K562 (cell line): ENCODE measurements at regions not wholly inside any gene's neighbourhood (a gene's known extent, or its start where the extent isn't known, plus 50 kb on each side); places are given as distances from the start of the nearest gene placed in this dataset.

Experiments
- ATAC-seq: fragments of 200-7000 bp; cut with Tn5 transposase; 3 replicates; pipeline ENCODE4 v1.9.1; 2020; ENCODE audit warnings: moderate library complexity
- BruUV-seq: library from RNA; stranded (reverse); fragments of 400-500 nt; replicated peaks from 2 replicates; lab custom pipeline; 2021; lab: Mats Ljungman, UMichigan
- CTCF ChIA-PET: fragments of 300-600 bp; formaldehyde crosslinking; extraction: SDS; loops from one replicate; lab custom pipeline; 2021; ENCODE audit warnings: low intra/inter-chr PET ratio; lab: Yijun Ruan, JAX
- POLR2A ChIA-PET: fragments of 300-600, 350-650 bp; sonication (Branson Sonifier 250); formaldehyde crosslinking; extraction: SDS; loops from one replicate; lab custom pipeline; 2021; ENCODE audit warnings: antibody characterized with exemption, inconsistent platforms; lab: Yijun Ruan, JAX
- DNase-seq, 4 experiments: peaks; one replicate each; pipeline versions ENCODE4 v3.0.0 to v3.0.0-alpha.2; 2011 to 2018; ENCODE audit warnings: low spot score in 3 of 4, mixed read lengths in 3 of 4; ENCODE audit errors: extremely low read depth in 1 of 4
- FAIRE-seq: peaks from 2 replicates; lab custom pipeline; 2011; peaks lifted over from hg19 to GRCh38; lab: Jason Lieb, UNC
- H2AFZ ChIP-seq: 2 replicates; pipeline ENCODE4 v1.6.0; 2011; ENCODE audit warnings: low read depth, low read length, control low read depth, inconsistent platforms
- H3K27ac ChIP-seq: fragments of 200-600 bp; 3 replicates; pipeline ENCODE4 v1.8.0; 2011; ENCODE audit warnings: low read depth, mild to moderate bottlenecking, control low read depth, inconsistent platforms, low read length, moderate library complexity, mixed read lengths; ENCODE audit errors: extremely low read depth
- H3K27me3 ChIP-seq, 2 experiments: fragments of 300-600 bp in 1 of 2; 2 replicates in 1 of 2; 3 replicates in 1 of 2; pipeline versions ENCODE4 v1.6.0 to v1.8.0; 2011; ENCODE audit warnings: inconsistent platforms in 2 of 2, low read length in 2 of 2, mild to moderate bottlenecking in 1 of 2, mixed read lengths in 1 of 2, moderate library complexity in 1 of 2; ENCODE audit not compliant: control insufficient read depth in 2 of 2, insufficient read depth in 2 of 2
- H3K36me3 ChIP-seq: fragments of 300-600 bp; 3 replicates; pipeline ENCODE4 v1.8.0; 2011; ENCODE audit warnings: mild to moderate bottlenecking, low read length, inconsistent platforms; ENCODE audit not compliant: control insufficient read depth, insufficient read depth
- H3K4me1 ChIP-seq, 2 experiments: fragments of 200-600 bp in 1 of 2; replicated peaks in 1 of 2; 2 replicates in 1 of 2; 3 replicates in 1 of 2; pipeline versions ENCODE4 v1.5.1 to v1.8.0; 2011; ENCODE audit warnings: inconsistent platforms in 2 of 2, low read length in 2 of 2, mild to moderate bottlenecking in 1 of 2, mixed read lengths in 1 of 2, moderate library complexity in 1 of 2; ENCODE audit not compliant: control insufficient read depth in 2 of 2, insufficient read depth in 2 of 2
- H3K4me2 ChIP-seq: 2 replicates; pipeline ENCODE4 v1.6.1; 2011; ENCODE audit warnings: low read length, control low read depth, inconsistent platforms, mixed read lengths; ENCODE audit not compliant: insufficient read depth
- H3K4me3 ChIP-seq: fragments of 200-600 bp; sonication (generic), shearing (Covaris generic); 2 replicates; pipeline ENCODE4 v1.5.1; 2016; ENCODE audit warnings: control low read depth, inconsistent platforms
- H3K79me2 ChIP-seq: fragments of 200-600 bp; 3 replicates; pipeline ENCODE4 v1.8.0; 2011; ENCODE audit warnings: low read length, inconsistent platforms; ENCODE audit not compliant: control insufficient read depth, insufficient read depth
- H3K9ac ChIP-seq, 2 experiments: 2 replicates each; pipeline versions ENCODE4 v1.6.0 to v1.6.1; 2011; ENCODE audit warnings: low read depth in 2 of 2, low read length in 2 of 2, control low read depth in 1 of 2, inconsistent platforms in 1 of 2, mild to moderate bottlenecking in 1 of 2, mixed read lengths in 1 of 2; ENCODE audit not compliant: insufficient read depth in 1 of 2
- H3K9me1 ChIP-seq: one replicate; pipeline ENCODE4 v1.6.0; 2011; ENCODE audit warnings: inconsistent platforms, mild to moderate bottlenecking, low read length, moderate library complexity; ENCODE audit not compliant: control insufficient read depth, insufficient read depth
- H3K9me3 ChIP-seq: replicated peaks from 2 replicates; pipeline ENCODE4 v1.5.1; 2011; ENCODE audit warnings: low read depth, low read length, inconsistent platforms; ENCODE audit not compliant: control insufficient read depth, insufficient read depth
- H4K20me1 ChIP-seq: replicated peaks from 2 replicates; pipeline ENCODE4 v1.6.1; 2011; ENCODE audit warnings: low read length, inconsistent platforms, mixed read lengths; ENCODE audit not compliant: control insufficient read depth, insufficient read depth
- EWSR1 ChIP-seq: fragments of 450-650 bp; IDR thresholded peaks from 2 replicates; pipeline ENCODE4 v1.6.1; 2018; ENCODE audit warnings: borderline replicate concordance, mild to moderate bottlenecking, low read depth, moderate library complexity; ENCODE audit not compliant: partially characterized antibody
- HMGN3 ChIP-seq: IDR thresholded peaks from 2 replicates; pipeline ENCODE4 v1.6.1; 2011; ENCODE audit warnings: borderline replicate concordance, low read depth, mild to moderate bottlenecking, mixed read lengths, low read length; ENCODE audit not compliant: insufficient read length; ENCODE audit errors: extremely low read depth
- MAFF ChIP-seq: IDR thresholded peaks from 2 replicates; pipeline ENCODE4 v1.6.1; 2012; ENCODE audit warnings: low read length, improper control_type of control experiment
- MAFG ChIP-seq: fragments of 450-650 bp; conservative IDR thresholded peaks from 2 replicates; pipeline ENCODE4 v1.6.1; 2016; ENCODE audit warnings: missing genetic modification characterization, missing compliant biosample characterization
- NFE2L1 ChIP-seq: fragments of 450-650 bp; IDR thresholded peaks from 2 replicates; pipeline ENCODE4 v1.6.1; 2016; ENCODE audit warnings: missing genetic modification characterization, low read depth, mild to moderate bottlenecking, missing compliant biosample characterization, moderate library complexity, borderline replicate concordance
- NONO ChIP-seq, 2 experiments: fragments of 200-400 bp in 1 of 2; fragments of 450-650 bp in 1 of 2; formaldehyde crosslinking in 1 of 2; IDR thresholded peaks; 2 replicates each; pipeline ENCODE4 v1.6.1; 2017; ENCODE audit warnings: low read depth in 2 of 2, mild to moderate bottlenecking in 2 of 2, moderate library complexity in 2 of 2, low read length in 1 of 2
- ZBTB1 ChIP-seq: sonication (generic); formaldehyde crosslinking; IDR thresholded peaks from 2 replicates; pipeline ENCODE4 v1.8.1; 2023; ENCODE audit warnings: missing genetic modification reagents, low read depth, mild to moderate bottlenecking, borderline replicate concordance
- ZNF316 ChIP-seq: fragments of 450-650 bp; IDR thresholded peaks from 2 replicates; pipeline ENCODE4 v1.6.1; 2016
- WGBS: fragments of 100-300 bp; shearing (Covaris generic); methylation state at CpG from one replicate; pipeline ENCODE4 v1.1.6; 2016; ENCODE audit warnings: low coverage, mixed read lengths; ENCODE audit not compliant: insufficient coverage; ENCODE audit errors: missing lambda C conversion rate; 5-methylcytosine and 5-hydroxymethylcytosine counted together
- in situ Hi-C: fragments of 300-500 bp; cut with MboI; formaldehyde crosslinking; loops from 4 replicates; pipeline ENCODE4 v1.15.0; 2018; ENCODE audit warnings: inconsistent platforms, mixed read lengths
- intact Hi-C: fragments of 100-400 bp; cut with micrococcal nuclease; formaldehyde crosslinking; loops from 2 replicates; pipeline ENCODE4 v1.14.2; 2022
- TF ChIP-seq, protein P1 (sequence below), 2 experiments: fragments of 450-650 bp in 1 of 2; sonication (generic) in 1 of 2; formaldehyde crosslinking; conservative IDR thresholded peaks; 2 replicates each; pipeline versions ENCODE4 v1.4.0 to v1.8.1; 2020 to 2022; ENCODE audit warnings: mild to moderate bottlenecking in 1 of 2, missing genetic modification reagents in 1 of 2
- TF ChIP-seq, protein P2 (sequence below), 2 experiments: fragments of 450-650 bp; conservative IDR thresholded peaks; 2 replicates each; pipeline ENCODE4 v1.6.1; 2017; ENCODE audit warnings: mild to moderate bottlenecking in 2 of 2, moderate library complexity in 2 of 2

DNA sequence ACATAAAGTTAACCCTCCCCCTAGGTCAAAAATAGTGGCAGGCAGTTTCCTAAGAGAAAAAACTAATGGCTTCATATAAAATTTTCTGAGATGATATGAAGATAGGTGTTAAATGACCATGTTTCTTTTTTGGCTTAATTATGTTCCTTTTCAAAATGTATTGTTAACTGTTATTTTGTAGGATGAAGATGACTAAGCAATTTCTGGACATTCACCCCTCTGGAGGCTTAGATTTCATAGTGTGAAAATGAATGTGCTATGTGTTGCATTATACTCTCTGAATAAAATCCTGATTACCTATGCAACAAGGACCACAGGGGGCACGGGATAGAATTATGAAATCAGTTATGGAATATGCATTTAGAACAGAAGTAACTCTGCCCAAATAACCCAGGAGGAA is 233.5 kb downstream of the MRPS30 start:
- ChIA-PET POLR2A (no interaction called here), CTCF (interaction anchor here (0.6 kb wide), 1 partner anchor 17 kb away, joined by 3 read pairs; no protein-coding TSS in a partner anchor)
- Histone ChIP-seq H4K20me1 (no peaks in the 10 kb centered on the region), H2AFZ (no peak overlapping the region), H3K4me1 (no peaks in the 10 kb centered on the region), H3K79me2 (no peaks in the 10 kb centered on the region), H3K9me1 (no peaks in the 10 kb centered on the region), H3K27ac (no peak overlapping the region), H3K9me3 (no peaks in the 10 kb centered on the region), H3K9ac (no peak overlapping the region), H3K36me3 (no peaks in the 10 kb centered on the region), H3K4me3 (no peak overlapping the region), H3K27me3 (no peaks in the 10 kb centered on the region), H3K4me2 (no peak overlapping the region)
- ATAC-seq (no peak), DNase-seq (no peak), FAIRE-seq (no peak)
- in situ Hi-C loops (no loop called here), intact Hi-C loops (no loop called here)
- WGBS = 0% methylated on average over 1 of the region's 1 CpG
- TF ChIP-seq NFE2L1 (tag) (peak; percentile 11; the same call in 1 of the 2 replicates), MAFF (0 out of 2 replicates have a peak, but pooled peaks have one; percentile 12), ZBTB1 (CRISPR knock-in tag) (no peak), HMGN3 (no peak), MAFG (tag) (peak; percentile 43), ZNF316 (peak; percentile 26; the same call in 1 of the 2 replicates)
- BruUV-seq = no TSS peak

DNA sequence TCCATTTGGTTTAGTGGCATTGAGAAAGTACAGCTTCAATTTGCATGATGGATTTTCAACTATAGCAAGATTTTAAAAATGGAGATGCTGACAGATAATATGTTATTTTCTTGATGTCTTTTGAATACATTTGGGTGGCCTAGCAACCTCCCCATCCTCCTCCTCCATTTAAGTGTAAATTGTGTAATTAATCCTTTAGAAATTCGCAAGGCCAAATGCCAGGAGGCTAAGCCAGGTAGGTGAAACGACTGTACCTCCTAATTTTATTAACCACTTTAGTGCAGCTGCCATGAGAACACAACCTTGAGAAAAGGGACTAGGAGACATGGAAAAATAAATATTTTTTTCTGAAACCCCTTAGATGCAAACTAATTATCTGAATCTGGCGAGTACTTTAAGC is 248.8 kb downstream of the MRPS30 start:
- intact Hi-C loops = no loop called here
- Histone ChIP-seq H3K4me2 (no peak overlapping the region), H4K20me1 (no peaks in the 10 kb centered on the region), H3K27me3 (no peaks in the 10 kb centered on the region), H3K9me1 (no peaks in the 10 kb centered on the region), H2AFZ (no peak overlapping the region), H3K9me3 (no peaks in the 10 kb centered on the region), H3K27ac (no peak overlapping the region), H3K4me3 (no peak overlapping the region), H3K36me3 (no peaks in the 10 kb centered on the region), H3K79me2 (no peaks in the 10 kb centered on the region), H3K4me1 (no peaks in the 10 kb centered on the region), H3K9ac (no peak overlapping the region)
- 0% methylated on average over 3 of the region's 3 CpGs for WGBS
- ATAC-seq = no peak
- in situ Hi-C loops = no loop called here
- no peak for FAIRE-seq
- no peak for DNase-seq
- BruUV-seq = no TSS peak
- POLR2A ChIA-PET = no interaction called here
- CTCF ChIA-PET = no interaction called here
- TF ChIP-seq, protein P1, sequence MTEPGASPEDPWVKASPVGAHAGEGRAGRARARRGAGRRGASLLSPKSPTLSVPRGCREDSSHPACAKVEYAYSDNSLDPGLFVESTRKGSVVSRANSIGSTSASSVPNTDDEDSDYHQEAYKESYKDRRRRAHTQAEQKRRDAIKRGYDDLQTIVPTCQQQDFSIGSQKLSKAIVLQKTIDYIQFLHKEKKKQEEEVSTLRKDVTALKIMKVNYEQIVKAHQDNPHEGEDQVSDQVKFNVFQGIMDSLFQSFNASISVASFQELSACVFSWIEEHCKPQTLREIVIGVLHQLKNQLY (CRISPR knock-in tag; conservative IDR thresholded peaks at IDR 0.05) = no peak
- TF ChIP-seq EWSR1 (no peak), NONO (IDR thresholded peaks at IDR 0.05; ENCODE audit: low read depth in 2 of 2, low read length in 1 of 2) (no peak)
- TF ChIP-seq, protein P2, sequence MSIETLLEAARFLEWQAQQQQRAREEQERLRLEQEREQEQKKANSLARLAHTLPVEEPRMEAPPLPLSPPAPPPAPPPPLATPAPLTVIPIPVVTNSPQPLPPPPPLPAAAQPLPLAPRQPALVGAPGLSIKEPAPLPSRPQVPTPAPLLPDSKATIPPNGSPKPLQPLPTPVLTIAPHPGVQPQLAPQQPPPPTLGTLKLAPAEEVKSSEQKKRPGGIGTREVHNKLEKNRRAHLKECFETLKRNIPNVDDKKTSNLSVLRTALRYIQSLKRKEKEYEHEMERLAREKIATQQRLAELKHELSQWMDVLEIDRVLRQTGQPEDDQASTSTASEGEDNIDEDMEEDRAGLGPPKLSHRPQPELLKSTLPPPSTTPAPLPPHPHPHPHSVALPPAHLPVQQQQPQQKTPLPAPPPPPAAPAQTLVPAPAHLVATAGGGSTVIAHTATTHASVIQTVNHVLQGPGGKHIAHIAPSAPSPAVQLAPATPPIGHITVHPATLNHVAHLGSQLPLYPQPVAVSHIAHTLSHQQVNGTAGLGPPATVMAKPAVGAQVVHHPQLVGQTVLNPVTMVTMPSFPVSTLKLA (conservative IDR thresholded peaks at IDR 0.05) = no peak
